Mammary epithelial cell (primary cell): ENCODE measurements at regions not wholly inside any gene's neighbourhood (a gene's known extent, or its start where the extent isn't known, plus 50 kb on each side); places are given as distances from the start of the nearest gene placed in this dataset.

Source experiments
- CTCF ChIP-seq, 2 donors: IDR thresholded peaks in 1 of 2; conservative IDR thresholded peaks in 1 of 2; 2 replicates each; pipeline ENCODE4 v1.5.1; 2011 to 2012; ENCODE audit warnings: inconsistent platforms in 2 of 2, low read length in 2 of 2, mild to moderate bottlenecking in 2 of 2, control low read depth in 1 of 2, low read depth in 1 of 2; ENCODE audit not compliant: insufficient read depth in 1 of 2; ENCODE audit errors: extremely low read depth in 1 of 2
- EZH2 ChIP-seq: IDR thresholded peaks from 2 replicates; pipeline ENCODE4 v1.6.1; 2012; ENCODE audit warnings: low read length, inconsistent platforms, borderline replicate concordance

GRCh38 chr2:55111570-55112228 lies 61.4 kb upstream of the RTN4 start:
- no peak for TF ChIP-seq CTCF (conservative IDR thresholded peaks at IDR 0.05 in 1 of 2, IDR thresholded peaks at IDR 0.05 in 1 of 2; ENCODE audit: extremely low read depth in 1 of 2, insufficient read depth in 1 of 2, low read depth in 1 of 2, low read length in 2 of 2)
- no peak for TF ChIP-seq EZH2
